Superior temporal gyrus (tissue), 1 donor: ENCODE measurements at regions not wholly inside any gene's neighbourhood (a gene's known extent, or its start where the extent isn't known, plus 50 kb on each side); places are given as distances from the start of the nearest gene placed in this dataset.

Experiments
- DNase-seq: peaks from one replicate; pipeline ENCODE4 v3.0.0-alpha.2; 2016; ENCODE audit errors: extremely low spot score

- DNase-seq = no peak
Observed at GRCh38 chr9:126089789-126090188, 236.8 kb upstream of the MVB12B start.

GRCh38 chr9:126093771-126094170 is 232.9 kb upstream of the MVB12B start:
- DNase-seq = no peak

GRCh38 chr9:126095546-126096190 is 231.0 kb upstream of the MVB12B start:
- no peak for DNase-seq

GRCh38 chr9:126096340-126096739 is 230.3 kb upstream of the MVB12B start:
- DNase-seq = no peak

- DNase-seq = no peak
Observed at GRCh38 chr9:126097679-126098078, 228.9 kb upstream of the MVB12B start.

GRCh38 chr9:126106404-126106803 is 220.2 kb upstream of the MVB12B start:
- no peak for DNase-seq

- no peak for DNase-seq
Observed at GRCh38 chr9:126107693-126108092, 218.9 kb upstream of the MVB12B start.

GRCh38 chr9:126108240-126108639 is 218.4 kb upstream of the MVB12B start:
- DNase-seq = no peak

GRCh38 chr9:126109575-126109974 is 217.1 kb upstream of the MVB12B start:
- no peak for DNase-seq

GRCh38 chr9:126111556-126111955 is 215.1 kb upstream of the MVB12B start:
- no peak for DNase-seq

GRCh38 chr9:126112135-126112720 is 214.4 kb upstream of the MVB12B start:
- no peak for DNase-seq

- DNase-seq = no peak
Observed at GRCh38 chr9:126113176-126113575, 213.5 kb upstream of the MVB12B start.

GRCh38 chr9:126113756-126114408 is 212.7 kb upstream of the MVB12B start:
- no peak for DNase-seq

GRCh38 chr9:126114409-126114760 is 212.2 kb upstream of the MVB12B start:
- no peak for DNase-seq

- DNase-seq = no peak
Observed at GRCh38 chr9:126114850-126115460, 211.7 kb upstream of the MVB12B start.

GRCh38 chr9:126116351-126117157 is 210.1 kb upstream of the MVB12B start:
- no peak for DNase-seq

- no peak for DNase-seq
Observed at GRCh38 chr9:126117158-126117425, 209.5 kb upstream of the MVB12B start.

GRCh38 chr9:126117631-126118030 is 209.0 kb upstream of the MVB12B start:
- no peak for DNase-seq

- no peak for DNase-seq
Observed at GRCh38 chr9:126119731-126120130, 206.9 kb upstream of the MVB12B start.

GRCh38 chr9:126122901-126123616 is 203.6 kb upstream of the MVB12B start:
- no peak for DNase-seq

- no peak for DNase-seq
Observed at GRCh38 chr9:126123927-126124326, 202.7 kb upstream of the MVB12B start.

GRCh38 chr9:126125177-126125576 is 201.5 kb upstream of the MVB12B start:
- no peak for DNase-seq
